ENCODE measurements at regions not wholly inside any gene's neighbourhood (a gene's known extent, or its start where the extent isn't known, plus 50 kb on each side); places are given as distances from the start of the nearest gene placed in this dataset.

GRCh38 chr7:17660116-17660515 lies 280.2 kb downstream of the SNX13 start:
- no peak for DNase-seq (ENCODE audit: extremely low spot score)
- ChIA-PET POLR2A (no interaction called here), CTCF (no interaction called here)
- TF ChIP-seq SUZ12 (IDR thresholded peaks at IDR 0.05) (no peak), SP1 (IDR thresholded peaks at IDR 0.05) (no peak), L3MBTL2 (conservative IDR thresholded peaks at IDR 0.05) (no peak), CTBP1 (IDR thresholded peaks at IDR 0.05; ENCODE audit: borderline replicate concordance) (no peak), HDGF (IDR thresholded peaks at IDR 0.05; ENCODE audit: borderline replicate concordance) (no peak), FOXM1 (IDR thresholded peaks at IDR 0.05; ENCODE audit: borderline replicate concordance) (no peak), TARDBP (IDR thresholded peaks at IDR 0.05) (no peak), BHLHE40 (IDR thresholded peaks at IDR 0.05; ENCODE audit: borderline replicate concordance) (no peak)

DNA sequence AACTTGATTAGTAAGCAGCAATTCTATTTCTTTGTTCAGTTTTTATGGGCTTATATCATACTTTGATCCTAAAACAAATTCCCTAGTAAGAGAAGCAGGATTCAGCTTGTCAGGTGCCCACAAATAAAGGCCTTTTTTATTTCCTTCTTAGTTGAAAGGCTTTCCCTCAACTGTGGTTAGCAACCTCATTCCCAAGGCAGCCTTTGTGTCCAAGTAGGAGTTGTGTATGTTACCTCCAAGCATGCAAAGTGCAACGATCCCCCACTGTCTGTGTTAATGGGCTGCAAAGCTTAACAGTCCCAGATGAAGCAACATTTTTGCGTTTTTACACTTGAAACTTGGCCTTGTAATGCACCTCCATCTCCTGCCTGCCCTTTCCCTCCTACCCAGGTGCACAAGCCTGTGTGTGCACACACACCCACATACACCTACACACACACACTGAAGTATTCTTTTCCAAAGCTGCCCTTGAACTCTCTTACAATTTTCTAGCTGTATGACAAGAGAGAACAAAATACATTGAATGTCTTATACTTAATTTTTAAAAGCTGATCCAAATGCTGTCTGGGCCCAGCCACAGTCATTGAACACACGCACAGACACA lies 278.2 kb downstream of the SNX13 start:
- CTCF ChIA-PET, result no interaction called here
- TF ChIP-seq LEF1 (IDR thresholded peaks at IDR 0.05; ENCODE audit: borderline replicate concordance) (no peak), SP1 (IDR thresholded peaks at IDR 0.05) (no peak), NFRKB (IDR thresholded peaks at IDR 0.05) (no peak), FOXA1 (IDR thresholded peaks at IDR 0.05) (no peak), ARNT (IDR thresholded peaks at IDR 0.05) (no peak), FOXK2 (IDR thresholded peaks at IDR 0.05) (no peak), L3MBTL2 (conservative IDR thresholded peaks at IDR 0.05) (no peak), BHLHE40 (IDR thresholded peaks at IDR 0.05; ENCODE audit: borderline replicate concordance) (no peak), ZNF384 (IDR thresholded peaks at IDR 0.05) (no peak), ELF4 (IDR thresholded peaks at IDR 0.05) (no peak), FOXM1 (IDR thresholded peaks at IDR 0.05; ENCODE audit: borderline replicate concordance) (no peak), SUZ12 (IDR thresholded peaks at IDR 0.05) (no peak), TARDBP (IDR thresholded peaks at IDR 0.05) (no peak), HDGF (IDR thresholded peaks at IDR 0.05; ENCODE audit: borderline replicate concordance) (no peak), CTBP1 (IDR thresholded peaks at IDR 0.05; ENCODE audit: borderline replicate concordance) (no peak)
- TF ChIP-seq, protein P1, sequence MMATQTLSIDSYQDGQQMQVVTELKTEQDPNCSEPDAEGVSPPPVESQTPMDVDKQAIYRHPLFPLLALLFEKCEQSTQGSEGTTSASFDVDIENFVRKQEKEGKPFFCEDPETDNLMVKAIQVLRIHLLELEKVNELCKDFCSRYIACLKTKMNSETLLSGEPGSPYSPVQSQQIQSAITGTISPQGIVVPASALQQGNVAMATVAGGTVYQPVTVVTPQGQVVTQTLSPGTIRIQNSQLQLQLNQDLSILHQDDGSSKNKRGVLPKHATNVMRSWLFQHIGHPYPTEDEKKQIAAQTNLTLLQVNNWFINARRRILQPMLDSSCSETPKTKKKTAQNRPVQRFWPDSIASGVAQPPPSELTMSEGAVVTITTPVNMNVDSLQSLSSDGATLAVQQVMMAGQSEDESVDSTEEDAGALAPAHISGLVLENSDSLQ (IDR thresholded peaks at IDR 0.05), result no peak
- POLR2A ChIA-PET, result no interaction called here
- no peak for DNase-seq (ENCODE audit: extremely low spot score)

DNA sequence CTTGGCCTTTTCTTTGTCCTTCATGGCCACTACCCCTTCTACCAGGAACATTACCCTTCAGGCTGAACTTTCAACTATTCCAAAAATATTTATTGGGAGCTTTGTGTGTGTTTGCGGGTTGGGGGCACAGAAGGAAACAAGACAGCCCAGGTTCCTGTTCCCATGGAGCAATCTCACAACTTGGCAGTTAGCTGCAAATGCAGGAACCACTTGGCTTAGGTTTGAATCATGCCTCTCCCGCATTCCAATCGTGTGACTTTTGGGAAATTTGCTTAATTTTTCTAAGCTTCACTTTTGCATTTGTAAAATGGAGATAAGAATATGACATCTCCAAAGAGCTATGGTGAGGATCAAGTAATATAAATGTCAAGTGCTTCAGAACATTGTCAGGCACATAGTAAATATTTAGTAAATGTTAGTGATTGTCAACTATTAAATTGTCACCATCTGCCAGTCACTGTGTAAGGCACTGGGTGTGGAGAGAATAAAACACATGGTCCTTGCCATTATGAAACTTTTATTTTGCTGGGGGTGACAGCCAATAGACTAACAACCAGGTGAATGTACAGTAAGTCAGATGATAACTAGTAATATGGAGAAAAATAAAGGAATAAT lies 277.1 kb downstream of the SNX13 start:
- DNase-seq (ENCODE audit: extremely low spot score), result no peak
- no peak for TF ChIP-seq FOXA1 (IDR thresholded peaks at IDR 0.05)
- no peak for TF ChIP-seq FOXM1 (IDR thresholded peaks at IDR 0.05; ENCODE audit: borderline replicate concordance)
- TF ChIP-seq HDGF (IDR thresholded peaks at IDR 0.05; ENCODE audit: borderline replicate concordance), result no peak
- no peak for TF ChIP-seq NFRKB (IDR thresholded peaks at IDR 0.05)
- no peak for TF ChIP-seq BHLHE40 (IDR thresholded peaks at IDR 0.05; ENCODE audit: borderline replicate concordance)
- TF ChIP-seq SUZ12 (IDR thresholded peaks at IDR 0.05), result no peak
- TF ChIP-seq L3MBTL2 (conservative IDR thresholded peaks at IDR 0.05), result no peak
- ChIA-PET CTCF (no interaction called here), POLR2A (no interaction called here)

DNA sequence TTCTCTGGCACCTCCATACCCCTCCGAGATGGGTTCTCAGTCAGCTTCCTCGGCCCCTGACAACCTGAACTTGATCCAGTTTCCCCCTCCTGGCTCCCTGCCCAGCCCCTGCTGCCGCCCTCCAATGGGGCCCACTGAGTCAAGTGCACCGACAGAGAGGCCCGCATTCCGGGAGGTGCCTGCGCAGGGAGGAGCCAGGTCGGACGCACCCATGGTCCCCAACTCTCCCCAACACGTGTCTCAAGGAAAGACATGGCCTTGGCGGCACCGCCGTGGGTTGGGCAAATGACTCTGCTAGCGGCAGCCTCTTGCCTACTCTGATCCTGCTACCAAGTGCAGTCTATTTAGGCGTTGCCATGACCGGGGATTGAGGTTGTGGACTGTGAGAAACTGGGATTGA lies 275.3 kb downstream of the SNX13 start:
- no peak for DNase-seq (ENCODE audit: extremely low spot score)
- ChIA-PET CTCF (no interaction called here), POLR2A (no interaction called here)
- TF ChIP-seq FOXA1 (IDR thresholded peaks at IDR 0.05), result no peak
- no peak for TF ChIP-seq ELF4 (IDR thresholded peaks at IDR 0.05)
- TF ChIP-seq BHLHE40 (IDR thresholded peaks at IDR 0.05; ENCODE audit: borderline replicate concordance), result no peak
- TF ChIP-seq NFRKB (IDR thresholded peaks at IDR 0.05), result no peak
- TF ChIP-seq SP1 (IDR thresholded peaks at IDR 0.05), result no peak
- TF ChIP-seq SUZ12 (IDR thresholded peaks at IDR 0.05), result no peak
- no peak for TF ChIP-seq HDGF (IDR thresholded peaks at IDR 0.05; ENCODE audit: borderline replicate concordance)
- no peak for TF ChIP-seq TARDBP (IDR thresholded peaks at IDR 0.05)
- no peak for TF ChIP-seq L3MBTL2 (conservative IDR thresholded peaks at IDR 0.05)
- no peak for TF ChIP-seq CTBP1 (IDR thresholded peaks at IDR 0.05; ENCODE audit: borderline replicate concordance)
- TF ChIP-seq, protein P1 (IDR thresholded peaks at IDR 0.05), result no peak

DNA sequence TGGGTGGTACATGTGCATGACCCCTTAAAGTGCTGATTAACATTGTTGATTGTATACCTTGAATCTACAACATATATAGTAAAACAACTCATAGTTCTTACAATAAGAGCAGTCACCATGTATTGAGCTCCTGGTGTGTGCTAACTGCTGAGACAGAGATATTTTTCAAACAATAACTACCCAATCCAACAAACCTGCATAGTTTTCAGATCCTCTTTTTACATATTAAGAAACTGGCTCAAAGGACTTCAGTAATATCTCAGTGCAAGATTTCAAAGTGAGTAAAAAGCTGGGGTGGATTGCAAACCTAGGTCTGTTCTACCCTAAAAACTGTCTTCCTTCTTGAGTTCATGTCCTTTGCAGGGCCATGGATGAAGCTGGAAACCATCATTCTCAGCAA lies 272.2 kb downstream of the SNX13 start:
- CTCF ChIA-PET, result no interaction called here
- TF ChIP-seq FOXM1 (IDR thresholded peaks at IDR 0.05; ENCODE audit: borderline replicate concordance) (no peak), NFRKB (IDR thresholded peaks at IDR 0.05) (no peak), ZNF384 (IDR thresholded peaks at IDR 0.05) (no peak), FOXA1 (IDR thresholded peaks at IDR 0.05) (no peak), FOXK2 (IDR thresholded peaks at IDR 0.05) (no peak), ELF4 (IDR thresholded peaks at IDR 0.05) (no peak), SUZ12 (IDR thresholded peaks at IDR 0.05) (no peak), BHLHE40 (IDR thresholded peaks at IDR 0.05; ENCODE audit: borderline replicate concordance) (no peak), L3MBTL2 (conservative IDR thresholded peaks at IDR 0.05) (no peak), ARNT (IDR thresholded peaks at IDR 0.05) (no peak), CTBP1 (IDR thresholded peaks at IDR 0.05; ENCODE audit: borderline replicate concordance) (no peak), LEF1 (IDR thresholded peaks at IDR 0.05; ENCODE audit: borderline replicate concordance) (no peak), TARDBP (IDR thresholded peaks at IDR 0.05) (no peak), SP1 (IDR thresholded peaks at IDR 0.05) (no peak), HDGF (IDR thresholded peaks at IDR 0.05; ENCODE audit: borderline replicate concordance) (no peak)
- TF ChIP-seq, protein P1 (IDR thresholded peaks at IDR 0.05), result no peak
- POLR2A ChIA-PET, result no interaction called here
- no peak for DNase-seq (ENCODE audit: extremely low spot score)

- ChIA-PET POLR2A (no interaction called here), CTCF (no interaction called here)
- DNase-seq (ENCODE audit: extremely low spot score), result no peak
- no peak for TF ChIP-seq CTBP1 (IDR thresholded peaks at IDR 0.05; ENCODE audit: borderline replicate concordance)
- no peak for TF ChIP-seq LEF1 (IDR thresholded peaks at IDR 0.05; ENCODE audit: borderline replicate concordance)
- TF ChIP-seq ELF4 (IDR thresholded peaks at IDR 0.05), result no peak
Observed at GRCh38 chr7:17669204-17669603, 271.1 kb downstream of the SNX13 start.
